Middle frontal gyrus (tissue), 1 donor: ENCODE measurements at regions not wholly inside any gene's neighbourhood (a gene's known extent, or its start where the extent isn't known, plus 50 kb on each side); places are given as distances from the start of the nearest gene placed in this dataset.
"Not testable (repeated sequence)": the region's sequence is repeated elsewhere in the genome, so short reads cannot be mapped to it uniquely, and the experiment has no call there.

ENCODE experiments used
- DNase-seq: peaks from one replicate; pipeline ENCODE4 v3.0.0-alpha.2; 2015; ENCODE audit warnings: low spot score; ENCODE audit errors: extremely low spot score

DNA sequence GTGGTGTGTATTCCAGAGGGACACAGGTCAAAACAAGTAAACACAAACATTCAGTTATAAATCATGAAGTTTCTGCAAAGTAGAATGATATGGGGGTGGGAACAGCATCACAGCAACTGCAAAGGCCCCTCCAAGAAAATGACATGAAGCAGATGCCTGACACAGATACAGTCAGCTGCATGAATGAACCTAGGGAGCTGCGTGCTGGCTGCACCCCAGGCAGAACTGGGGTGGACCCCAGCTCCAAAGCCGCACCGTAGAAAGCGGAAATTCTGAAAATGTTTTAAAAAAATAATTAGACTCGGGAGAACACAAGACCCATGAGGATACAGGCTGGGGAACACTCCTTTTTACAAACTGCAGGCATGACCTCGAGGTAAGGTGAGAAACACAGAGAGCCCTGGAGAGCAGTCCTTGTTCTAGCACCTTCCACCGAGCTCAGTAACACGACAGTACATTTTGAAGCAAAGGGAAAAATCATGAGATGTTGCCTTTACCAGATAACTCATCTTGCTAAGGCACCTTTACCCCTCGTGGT lies 323.8 kb downstream of the SOX9 start:
- DNase-seq: no peak

DNA sequence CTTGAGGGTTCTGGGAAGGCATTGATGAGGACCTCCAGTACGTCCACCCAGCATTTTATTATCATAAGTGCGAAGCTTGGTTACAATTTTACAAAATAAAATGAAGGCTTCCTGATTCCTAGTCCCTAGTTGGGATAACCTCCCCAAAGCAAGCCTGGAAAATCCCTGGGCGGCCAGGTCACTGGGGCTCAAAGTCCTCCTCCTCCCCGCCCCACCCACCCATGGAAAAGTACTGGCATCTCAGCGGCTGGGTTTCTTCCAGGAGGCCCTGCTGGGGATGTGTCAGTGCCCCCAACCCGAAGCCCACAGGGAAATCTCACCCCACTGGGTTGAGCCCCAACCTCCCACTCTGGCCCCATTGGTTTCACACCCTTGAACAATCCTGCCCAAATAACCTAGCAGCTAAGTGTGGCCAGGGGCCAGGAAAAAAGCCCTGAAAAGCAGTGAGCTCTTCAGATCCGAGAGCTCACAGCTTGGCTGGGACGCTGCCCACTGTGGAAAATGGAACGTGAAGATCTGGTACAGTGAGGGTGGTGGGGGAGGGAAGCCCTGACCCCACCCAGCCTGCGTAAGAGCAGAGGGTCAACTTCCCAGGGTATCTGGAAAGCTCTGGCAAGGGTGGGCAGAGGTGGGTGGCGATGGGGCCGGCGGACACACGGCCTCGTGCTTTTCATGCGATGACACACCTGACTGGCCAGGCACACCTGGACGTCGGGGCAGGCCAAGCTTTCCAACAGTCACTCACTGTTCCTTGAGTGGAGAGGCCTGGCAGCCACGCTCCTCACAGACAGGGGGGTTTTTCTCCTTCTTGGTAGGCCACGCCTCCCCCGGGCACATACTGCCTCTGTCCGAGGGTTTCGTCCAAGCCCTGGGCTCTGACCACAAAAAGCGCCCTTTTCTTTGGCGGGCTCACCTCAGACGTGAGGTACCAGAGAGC lies 324.5 kb downstream of the SOX9 start:
- no peak for DNase-seq

- DNase-seq: no peak
These were observed 325.3 kb downstream of the SOX9 start for GRCh38 chr17:72446118-72446517.

DNA sequence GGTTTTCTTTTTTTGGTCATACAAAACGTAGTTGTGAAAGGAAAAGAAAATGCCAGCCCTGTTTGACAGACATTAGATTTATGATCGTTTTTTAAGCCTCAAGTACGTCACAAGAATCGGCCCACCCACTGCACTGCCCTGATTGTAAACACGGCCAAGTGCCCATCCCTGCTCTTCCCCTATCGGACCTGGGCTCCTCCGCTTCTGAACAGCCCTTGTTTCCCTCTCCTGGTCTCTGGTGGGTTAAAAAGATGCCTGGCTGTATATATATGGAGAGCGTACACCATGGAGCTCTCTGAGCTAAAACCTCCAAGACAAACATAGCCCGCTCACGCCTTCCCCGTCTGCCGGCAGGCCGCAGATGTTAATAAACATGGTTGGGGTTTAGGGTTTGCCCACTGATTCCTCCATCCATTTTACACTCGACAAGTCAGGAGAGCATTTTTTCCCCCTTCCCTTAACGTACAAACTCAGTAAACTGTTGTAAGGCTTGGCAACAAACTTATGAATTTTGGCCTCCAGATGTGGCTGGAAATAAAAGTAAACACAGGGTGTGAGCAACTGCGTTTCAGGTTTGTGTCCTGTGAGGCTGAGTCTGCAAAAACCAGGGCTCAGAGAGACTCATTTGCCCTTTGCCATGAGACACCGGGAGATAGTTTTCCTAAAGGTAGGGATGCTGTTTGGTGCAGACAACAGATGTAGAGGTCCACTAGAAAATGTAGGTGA lies 325.9 kb downstream of the SOX9 start:
- no peak for DNase-seq

DNA sequence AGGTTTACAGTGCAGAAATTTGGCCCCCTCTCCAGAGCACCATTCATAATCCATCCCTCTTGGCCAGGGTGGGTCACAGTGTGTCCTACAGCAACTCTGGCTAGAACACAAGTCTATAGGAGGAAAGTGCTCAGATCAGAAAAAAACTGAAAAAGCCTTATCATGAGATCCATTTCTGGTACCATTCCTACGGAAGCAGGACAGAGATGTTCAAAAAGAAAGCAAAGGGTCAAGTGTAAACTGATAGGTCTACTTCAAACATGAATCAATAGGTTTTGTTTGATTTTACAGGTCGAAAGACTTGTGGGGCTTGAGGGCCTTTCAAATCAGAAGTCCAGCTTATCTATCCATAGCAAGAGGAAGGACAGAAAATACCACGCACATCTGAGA lies 326.4 kb downstream of the SOX9 start:
- DNase-seq: no peak

- no peak for DNase-seq
These were observed 327.2 kb downstream of the SOX9 start for GRCh38 chr17:72448019-72448418.

DNA sequence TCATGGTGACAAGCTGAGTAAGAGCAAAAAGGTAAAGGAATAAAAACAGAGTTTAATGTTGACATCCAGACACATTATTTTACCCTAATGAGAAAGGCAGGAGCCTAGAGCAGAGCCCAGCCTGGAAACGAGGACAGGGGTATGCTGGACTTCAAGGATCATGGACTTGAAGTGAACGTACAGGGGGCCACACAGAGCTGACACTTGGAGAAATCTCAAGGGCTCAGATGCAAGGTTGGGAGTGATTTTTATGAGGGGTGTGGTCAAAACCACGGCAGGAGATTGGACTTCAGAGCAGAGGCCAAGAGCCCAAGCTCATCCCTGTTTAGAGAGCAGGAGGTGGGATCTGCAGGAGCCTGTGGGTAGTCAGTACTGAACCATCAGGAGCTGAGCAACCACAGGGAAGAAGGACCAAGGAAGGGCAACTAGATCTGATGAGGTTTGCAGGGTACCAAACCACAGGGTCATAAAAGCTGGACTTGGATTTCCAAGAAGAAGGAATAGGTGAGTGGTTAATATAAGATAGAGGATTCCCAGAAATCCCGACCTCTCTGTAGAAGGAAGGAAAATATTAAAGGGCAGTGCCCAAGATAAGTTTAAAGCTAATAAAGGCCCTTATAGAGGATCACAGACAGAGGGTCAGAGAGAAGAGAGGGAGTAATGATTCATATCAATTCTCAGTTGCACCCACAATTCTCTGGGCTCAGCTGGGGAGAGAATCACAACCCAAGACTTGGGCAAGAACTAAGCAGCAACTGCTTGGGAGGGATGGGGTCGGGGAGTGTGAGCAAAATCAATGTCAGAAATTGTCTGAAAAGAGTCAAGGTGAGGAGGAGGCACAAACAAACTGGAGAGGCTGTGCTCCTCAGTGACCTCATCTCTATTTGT lies 331.7 kb downstream of the SOX9 start:
- DNase-seq: no peak

- no peak for DNase-seq
These were observed 333.5 kb downstream of the SOX9 start for GRCh38 chr17:72454342-72454741.

DNA sequence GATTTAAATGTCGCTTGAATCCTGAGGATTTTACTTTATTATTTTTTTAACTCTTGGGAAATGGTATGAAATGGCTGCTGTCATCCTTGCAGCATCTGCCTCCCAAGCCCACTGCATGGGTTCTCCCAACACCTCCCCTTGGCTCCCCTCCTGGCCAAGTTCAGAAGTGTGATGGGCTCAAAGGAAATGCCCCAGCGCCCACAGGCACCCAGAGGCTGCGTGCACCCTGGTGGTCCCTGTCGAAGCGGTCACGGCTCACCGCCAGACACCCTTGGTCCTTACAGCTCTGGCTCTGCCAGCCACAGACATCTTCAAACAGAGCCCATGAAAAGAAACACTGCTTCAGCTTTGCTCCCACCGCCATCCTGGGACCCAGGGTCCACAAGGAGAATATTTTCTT lies 334.7 kb downstream of the SOX9 start:
- no peak for DNase-seq

- DNase-seq: no peak
These were observed 335.3 kb downstream of the SOX9 start for GRCh38 chr17:72456075-72456474.

DNA sequence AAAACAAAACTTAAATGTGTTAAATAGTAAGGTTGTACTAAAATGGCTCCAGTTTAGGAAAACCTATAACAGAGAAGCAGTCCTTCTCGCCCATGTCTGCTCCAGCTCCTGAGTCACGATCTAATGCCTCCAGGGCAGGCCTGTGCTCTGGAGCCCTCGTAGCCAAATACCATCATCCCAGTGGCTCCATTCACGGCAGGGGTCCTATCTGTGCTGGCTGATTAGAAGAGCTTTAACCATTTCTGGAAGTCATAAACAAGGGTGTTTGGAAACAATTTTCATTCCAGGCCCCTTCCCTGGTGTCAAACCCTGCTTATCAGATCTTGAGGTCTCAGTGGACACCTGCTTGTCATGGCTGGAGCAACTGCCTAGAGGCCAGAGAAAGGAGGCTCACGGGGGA lies 336.9 kb downstream of the SOX9 start:
- no peak for DNase-seq

GRCh38 chr17:72458301-72458700 lies 337.5 kb downstream of the SOX9 start:
- no peak for DNase-seq

DNA sequence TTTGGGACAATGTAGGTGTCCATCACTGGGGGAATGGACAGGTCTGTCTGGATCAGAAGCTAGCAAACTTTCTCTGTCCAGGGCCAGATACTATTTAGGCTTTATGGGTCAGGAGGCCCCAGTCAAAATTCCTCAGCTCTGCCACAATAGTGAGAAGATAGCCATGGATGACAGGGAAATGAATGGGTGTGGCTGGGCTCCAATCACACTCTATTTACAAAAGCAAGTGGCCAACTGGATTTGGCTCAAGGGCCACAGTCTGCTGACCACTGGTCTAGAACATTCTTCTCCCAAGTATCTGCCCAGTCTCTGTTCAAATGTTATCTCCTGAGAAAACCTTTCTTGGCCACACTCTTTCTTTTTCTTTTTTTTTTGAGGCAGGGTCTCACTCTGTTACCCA lies 339.9 kb downstream of the SOX9 start:
- no peak for DNase-seq

GRCh38 chr17:72461757-72462156 lies 340.9 kb downstream of the SOX9 start:
- DNase-seq: no peak

DNA sequence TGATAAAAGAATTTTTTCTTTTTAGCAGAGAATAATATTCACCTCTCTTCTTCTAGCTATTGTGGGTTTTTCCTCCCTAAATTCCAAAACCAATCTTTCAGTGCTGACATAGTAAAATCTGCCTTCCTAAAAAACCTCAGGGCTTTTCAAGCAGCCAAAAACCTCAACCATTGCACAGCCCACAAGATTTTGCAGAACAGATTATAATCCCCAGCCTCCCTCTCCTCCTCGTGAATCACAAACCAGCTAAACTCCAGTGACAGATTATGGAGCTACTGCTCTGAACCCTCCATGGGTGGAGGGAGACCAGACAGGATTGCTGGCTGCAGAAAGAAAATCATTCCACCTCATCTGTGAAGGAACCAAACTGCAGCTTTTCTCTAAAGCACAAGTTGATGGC lies 341.6 kb downstream of the SOX9 start:
- no peak for DNase-seq

- no peak for DNase-seq
These were observed 342.0 kb downstream of the SOX9 start for GRCh38 chr17:72462814-72463213.

GRCh38 chr17:72463287-72464102 lies 342.7 kb downstream of the SOX9 start:
- no peak for DNase-seq

GRCh38 chr17:72464221-72464620 lies 343.4 kb downstream of the SOX9 start:
- not testable (repeated sequence) for DNase-seq

GRCh38 chr17:72465191-72466024 lies 344.6 kb downstream of the SOX9 start:
- no peak for DNase-seq

- DNase-seq: no peak
These were observed 345.4 kb downstream of the SOX9 start for GRCh38 chr17:72466199-72466598.
